ENCODE measurements at regions not wholly inside any gene's neighbourhood (a gene's known extent, or its start where the extent isn't known, plus 50 kb on each side); places are given as distances from the start of the nearest gene placed in this dataset.

GRCh38 chr12:22118238-22118790, 72.3 kb downstream of the CMAS start:
- POLR2A ChIA-PET (ENCODE audit: low non-redundant PET), result no interaction called here

GRCh38 chr12:22121224-22121623, 75.2 kb downstream of the CMAS start:
- Histone ChIP-seq H3K27ac (ENCODE audit: low read depth, low read length, poor library complexity, severe bottlenecking) (no peak overlapping the region), H3K36me3 (ENCODE audit: insufficient read depth, low read length, poor library complexity, severe bottlenecking) (no peaks in the 10 kb centered on the region), H3K4me1 (ENCODE audit: insufficient read depth, low read length, poor library complexity, severe bottlenecking) (no peaks in the 10 kb centered on the region), H3K4me3 (ENCODE audit: low read depth, low read length, poor library complexity, severe bottlenecking) (no peak overlapping the region), H3K9me3 (ENCODE audit: low read depth, low read length, poor library complexity, severe bottlenecking) (no peaks in the 10 kb centered on the region), H3K27me3 (replicated peaks; ENCODE audit: insufficient read depth, low read depth, low read length, poor library complexity) (no peaks in the 10 kb centered on the region)
- no peak for DNase-seq (ENCODE audit: low spot score)
- ChIA-PET POLR2A (ENCODE audit: low non-redundant PET) (no interaction called here), CTCF (interaction anchor here (0.6 kb wide), 1 partner anchor 38 kb away, joined by 6 read pairs; no protein-coding TSS in a partner anchor)
- intact Hi-C loops (cut with micrococcal nuclease; ENCODE audit: unreplicated experiment), result no loop called here
- no TSS peak for BruUV-seq (replicated peaks)
- 0 out of 2 replicates have a peak, but pooled peaks have one; percentile 32 for TF ChIP-seq CTCF (conservative IDR thresholded peaks at IDR 0.05; ENCODE audit: low read depth, low read length)
- TF ChIP-seq EZH2 (IDR thresholded peaks at IDR 0.05; ENCODE audit: borderline replicate concordance, low read depth, low read length, poor library complexity, severe bottlenecking), result no peak

More at GRCh38 chr12:22118238-22118790, 72.3 kb downstream of the CMAS start:
- Histone ChIP-seq H3K36me3 (ENCODE audit: insufficient read depth, low read length, poor library complexity, severe bottlenecking) (no peaks in the 10 kb centered on the region), H3K27me3 (replicated peaks; ENCODE audit: insufficient read depth, low read depth, low read length, poor library complexity) (no peaks in the 10 kb centered on the region), H3K9me3 (ENCODE audit: low read depth, low read length, poor library complexity, severe bottlenecking) (no peaks in the 10 kb centered on the region), H3K4me3 (ENCODE audit: low read depth, low read length, poor library complexity, severe bottlenecking) (no peak overlapping the region), H3K4me1 (ENCODE audit: insufficient read depth, low read length, poor library complexity, severe bottlenecking) (no peaks in the 10 kb centered on the region), H3K27ac (ENCODE audit: low read depth, low read length, poor library complexity, severe bottlenecking) (no peak overlapping the region)
- no peak for DNase-seq (ENCODE audit: low spot score)
- no TSS peak for BruUV-seq (replicated peaks)
- TF ChIP-seq CTCF (conservative IDR thresholded peaks at IDR 0.05; ENCODE audit: low read depth, low read length), result no peak
- no peak for TF ChIP-seq EZH2 (IDR thresholded peaks at IDR 0.05; ENCODE audit: borderline replicate concordance, low read depth, low read length, poor library complexity, severe bottlenecking)
- intact Hi-C loops (cut with micrococcal nuclease; ENCODE audit: unreplicated experiment), result no loop called here
- CTCF ChIA-PET, result no interaction called here

- Histone ChIP-seq H3K27me3 (replicated peaks; ENCODE audit: insufficient read depth, low read depth, low read length, poor library complexity) (no peaks in the 10 kb centered on the region), H3K27ac (ENCODE audit: low read depth, low read length, poor library complexity, severe bottlenecking) (no peak overlapping the region), H3K9me3 (ENCODE audit: low read depth, low read length, poor library complexity, severe bottlenecking) (no peaks in the 10 kb centered on the region), H3K4me3 (ENCODE audit: low read depth, low read length, poor library complexity, severe bottlenecking) (no peak overlapping the region), H3K4me1 (ENCODE audit: insufficient read depth, low read length, poor library complexity, severe bottlenecking) (no peaks in the 10 kb centered on the region), H3K36me3 (ENCODE audit: insufficient read depth, low read length, poor library complexity, severe bottlenecking) (no peaks in the 10 kb centered on the region)
- TF ChIP-seq EZH2 (IDR thresholded peaks at IDR 0.05; ENCODE audit: borderline replicate concordance, low read depth, low read length, poor library complexity, severe bottlenecking), result no peak
- no peak for TF ChIP-seq CTCF (conservative IDR thresholded peaks at IDR 0.05; ENCODE audit: low read depth, low read length)
- DNase-seq (ENCODE audit: low spot score), result no peak
- ChIA-PET CTCF (interaction anchor here (0.7 kb wide), 1 partner anchor 12 kb away, joined by 3 read pairs; no protein-coding TSS in a partner anchor), POLR2A (ENCODE audit: low non-redundant PET) (no interaction called here)
- intact Hi-C loops (cut with micrococcal nuclease; ENCODE audit: unreplicated experiment), result no loop called here
- BruUV-seq (replicated peaks), result no TSS peak
Observed at GRCh38 chr12:22122359-22122758, 76.3 kb downstream of the CMAS start.
